ENCODE measurements at regions not wholly inside any gene's neighbourhood (a gene's known extent, or its start where the extent isn't known, plus 50 kb on each side); places are given as distances from the start of the nearest gene placed in this dataset.

GRCh38 chr6:167580619-167580911 lies 246.1 kb upstream of the AFDN start:
- Histone ChIP-seq H3K9ac (no peak overlapping the region), H3K9me3 (ENCODE audit: low read depth) (no peaks in the 10 kb centered on the region), H3F3A (ENCODE audit: insufficient read depth) (no peaks in the 10 kb centered on the region), H3K9me2 (ENCODE audit: insufficient read depth) (no peaks in the 10 kb centered on the region), H3K4me3 (no peak overlapping the region), H3K4me2 (ENCODE audit: unreplicated experiment) (no peak overlapping the region), H3K4me1 (ENCODE audit: insufficient read depth) (no peaks in the 10 kb centered on the region), H2AFZ (no peak overlapping the region), H3K79me2 (ENCODE audit: insufficient read depth) (no peaks in the 10 kb centered on the region), H4K20me1 (ENCODE audit: insufficient read depth) (no peaks in the 10 kb centered on the region), H3K27ac (no peak overlapping the region), H3K36me3 (ENCODE audit: low read depth) (no peaks in the 10 kb centered on the region), H3K27me3 (replicated peaks; ENCODE audit: insufficient read depth) (no peaks in the 10 kb centered on the region)
- DNase-seq: no peak
- TF ChIP-seq EZH2phosphoT487 (IDR thresholded peaks at IDR 0.05; ENCODE audit: insufficient read depth, low read depth): no peak
- TF ChIP-seq EZH2 (IDR thresholded peaks at IDR 0.05; ENCODE audit: insufficient read depth, poor library complexity, severe bottlenecking): no peak
- 12 to 13% methylated on average over 4 of the region's 4 CpGs for WGBS, 2 experiments (ENCODE audit: low coverage in 1 of 2, low lambda C conversion rate in 2 of 2, missing lambda C conversion rate in 2 of 2)
- in situ Hi-C loops (cut with MboI): no loop called here

- H3F3A ChIP-seq (ENCODE audit: insufficient read depth): no peaks in the 10 kb centered on the region
- no peak for DNase-seq
- H3K79me2 ChIP-seq (ENCODE audit: insufficient read depth): no peaks in the 10 kb centered on the region
- no peak overlapping the region for H3K9ac ChIP-seq
- in situ Hi-C loops (cut with MboI): no loop called here
- H3K27me3 ChIP-seq (replicated peaks; ENCODE audit: insufficient read depth): no peaks in the 10 kb centered on the region
- H3K4me3 ChIP-seq: no peak overlapping the region
- H2AFZ ChIP-seq: no peak overlapping the region
- TF ChIP-seq EZH2phosphoT487 (IDR thresholded peaks at IDR 0.05; ENCODE audit: insufficient read depth, low read depth) (no peak), EZH2 (IDR thresholded peaks at IDR 0.05; ENCODE audit: insufficient read depth, poor library complexity, severe bottlenecking) (no peak)
- no peak overlapping the region for H3K27ac ChIP-seq
- H3K9me2 ChIP-seq (ENCODE audit: insufficient read depth): no peaks in the 10 kb centered on the region
- H3K9me3 ChIP-seq (ENCODE audit: low read depth): no peaks in the 10 kb centered on the region
- no peaks in the 10 kb centered on the region for H3K36me3 ChIP-seq (ENCODE audit: low read depth)
- H3K4me2 ChIP-seq (ENCODE audit: unreplicated experiment): no peak overlapping the region
- H4K20me1 ChIP-seq (ENCODE audit: insufficient read depth): no peaks in the 10 kb centered on the region; the same call in 1 of the 2 replicates
- 60 to 68% methylated on average over 6 of the region's 6 CpGs for WGBS, 2 experiments (ENCODE audit: low coverage in 1 of 2, low lambda C conversion rate in 2 of 2, missing lambda C conversion rate in 2 of 2)
- no peaks in the 10 kb centered on the region for H3K4me1 ChIP-seq (ENCODE audit: insufficient read depth)
These were observed 245.1 kb upstream of the AFDN start for GRCh38 chr6:167581637-167582036.

GRCh38 chr6:167583412-167583811 lies 243.3 kb upstream of the AFDN start:
- Histone ChIP-seq H3K9ac (no peak overlapping the region), H2AFZ (no peak overlapping the region), H3K27ac (no peak overlapping the region), H4K20me1 (ENCODE audit: insufficient read depth) (no peaks in the 10 kb centered on the region; the same call in 1 of the 2 replicates), H3F3A (ENCODE audit: insufficient read depth) (no peaks in the 10 kb centered on the region), H3K36me3 (ENCODE audit: low read depth) (no peaks in the 10 kb centered on the region), H3K27me3 (replicated peaks; ENCODE audit: insufficient read depth) (no peaks in the 10 kb centered on the region), H3K79me2 (ENCODE audit: insufficient read depth) (no peaks in the 10 kb centered on the region), H3K4me3 (no peak overlapping the region), H3K9me2 (ENCODE audit: insufficient read depth) (no peaks in the 10 kb centered on the region), H3K4me2 (ENCODE audit: unreplicated experiment) (no peak overlapping the region), H3K9me3 (ENCODE audit: low read depth) (no peaks in the 10 kb centered on the region), H3K4me1 (ENCODE audit: insufficient read depth) (no peaks in the 10 kb centered on the region)
- TF ChIP-seq EZH2phosphoT487 (IDR thresholded peaks at IDR 0.05; ENCODE audit: insufficient read depth, low read depth) (no peak), EZH2 (IDR thresholded peaks at IDR 0.05; ENCODE audit: insufficient read depth, poor library complexity, severe bottlenecking) (no peak)
- WGBS, 2 experiments (ENCODE audit: low coverage in 1 of 2, low lambda C conversion rate in 2 of 2, missing lambda C conversion rate in 2 of 2): 38 to 40% methylated on average over 2 of the region's 2 CpGs
- no peak for DNase-seq
- in situ Hi-C loops (cut with MboI): no loop called here

GRCh38 chr6:167588181-167588919 lies 238.4 kb upstream of the AFDN start:
- Histone ChIP-seq H3K9me2 (ENCODE audit: insufficient read depth) (no peaks in the 10 kb centered on the region), H3K4me3 (no peak overlapping the region), H3F3A (ENCODE audit: insufficient read depth) (no peaks in the 10 kb centered on the region), H3K4me1 (ENCODE audit: insufficient read depth) (no peaks in the 10 kb centered on the region), H4K20me1 (ENCODE audit: insufficient read depth) (no peaks in the 10 kb centered on the region; the same call in 1 of the 2 replicates), H3K4me2 (ENCODE audit: unreplicated experiment) (no peak overlapping the region), H3K79me2 (ENCODE audit: insufficient read depth) (no peaks in the 10 kb centered on the region), H3K9ac (no peak overlapping the region), H2AFZ (no peak overlapping the region), H3K36me3 (ENCODE audit: low read depth) (no peaks in the 10 kb centered on the region), H3K27ac (no peak overlapping the region), H3K27me3 (replicated peaks; ENCODE audit: insufficient read depth) (no peaks in the 10 kb centered on the region), H3K9me3 (ENCODE audit: low read depth) (no peaks in the 10 kb centered on the region)
- no peak for TF ChIP-seq EZH2 (IDR thresholded peaks at IDR 0.05; ENCODE audit: insufficient read depth, poor library complexity, severe bottlenecking)
- TF ChIP-seq EZH2phosphoT487 (IDR thresholded peaks at IDR 0.05; ENCODE audit: insufficient read depth, low read depth): no peak
- WGBS, 2 experiments (ENCODE audit: low coverage in 1 of 2, low lambda C conversion rate in 2 of 2, missing lambda C conversion rate in 2 of 2): 40 to 44% methylated on average over 19 to 20 of the region's 20 CpGs
- in situ Hi-C loops (cut with MboI): no loop called here
- DNase-seq: no peak

Measured in GM23248 (cell line).